ENCODE measurements at regions not wholly inside any gene's neighbourhood (a gene's known extent, or its start where the extent isn't known, plus 50 kb on each side); places are given as distances from the start of the nearest gene placed in this dataset.

DNA sequence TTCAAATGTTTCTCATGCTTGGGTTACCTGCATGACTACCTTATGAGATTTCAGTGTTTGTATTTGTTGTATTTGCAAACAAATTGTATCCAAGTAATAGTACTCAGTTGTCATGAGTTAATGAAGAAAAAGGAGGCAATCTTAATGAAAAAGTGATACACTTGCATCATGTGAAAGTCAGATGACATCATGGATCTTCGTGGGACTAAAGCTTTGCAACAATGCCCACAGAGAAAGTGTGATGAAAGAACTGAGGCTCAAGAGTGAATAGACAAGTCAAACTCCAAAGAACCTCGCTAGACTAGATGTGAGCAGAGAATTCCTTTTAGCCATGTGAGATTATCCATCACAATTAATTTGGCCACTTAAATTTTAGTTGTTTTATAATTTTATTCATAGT lies 75.4 kb upstream of the ADRB2 start:
- TF ChIP-seq RXRA (CRISPR knock-in tag; IDR thresholded peaks at IDR 0.05) (no peak), SRY (CRISPR knock-in tag; IDR thresholded peaks at IDR 0.05) (no peak), ESRRA (CRISPR knock-in tag; IDR thresholded peaks at IDR 0.05; ENCODE audit: low read depth) (no peak)
- TF ChIP-seq, protein P1, sequence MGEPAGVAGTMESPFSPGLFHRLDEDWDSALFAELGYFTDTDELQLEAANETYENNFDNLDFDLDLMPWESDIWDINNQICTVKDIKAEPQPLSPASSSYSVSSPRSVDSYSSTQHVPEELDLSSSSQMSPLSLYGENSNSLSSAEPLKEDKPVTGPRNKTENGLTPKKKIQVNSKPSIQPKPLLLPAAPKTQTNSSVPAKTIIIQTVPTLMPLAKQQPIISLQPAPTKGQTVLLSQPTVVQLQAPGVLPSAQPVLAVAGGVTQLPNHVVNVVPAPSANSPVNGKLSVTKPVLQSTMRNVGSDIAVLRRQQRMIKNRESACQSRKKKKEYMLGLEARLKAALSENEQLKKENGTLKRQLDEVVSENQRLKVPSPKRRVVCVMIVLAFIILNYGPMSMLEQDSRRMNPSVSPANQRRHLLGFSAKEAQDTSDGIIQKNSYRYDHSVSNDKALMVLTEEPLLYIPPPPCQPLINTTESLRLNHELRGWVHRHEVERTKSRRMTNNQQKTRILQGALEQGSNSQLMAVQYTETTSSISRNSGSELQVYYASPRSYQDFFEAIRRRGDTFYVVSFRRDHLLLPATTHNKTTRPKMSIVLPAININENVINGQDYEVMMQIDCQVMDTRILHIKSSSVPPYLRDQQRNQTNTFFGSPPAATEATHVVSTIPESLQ (CRISPR knock-in tag; conservative IDR thresholded peaks at IDR 0.05), result no peak
- TF ChIP-seq, protein P2, sequence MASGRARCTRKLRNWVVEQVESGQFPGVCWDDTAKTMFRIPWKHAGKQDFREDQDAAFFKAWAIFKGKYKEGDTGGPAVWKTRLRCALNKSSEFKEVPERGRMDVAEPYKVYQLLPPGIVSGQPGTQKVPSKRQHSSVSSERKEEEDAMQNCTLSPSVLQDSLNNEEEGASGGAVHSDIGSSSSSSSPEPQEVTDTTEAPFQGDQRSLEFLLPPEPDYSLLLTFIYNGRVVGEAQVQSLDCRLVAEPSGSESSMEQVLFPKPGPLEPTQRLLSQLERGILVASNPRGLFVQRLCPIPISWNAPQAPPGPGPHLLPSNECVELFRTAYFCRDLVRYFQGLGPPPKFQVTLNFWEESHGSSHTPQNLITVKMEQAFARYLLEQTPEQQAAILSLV (CRISPR knock-in tag; IDR thresholded peaks at IDR 0.05; ENCODE audit: borderline replicate concordance), result no peak

Data from HepG2 (cell line).